VCaP (cell line): ENCODE measurements at regions not wholly inside any gene's neighbourhood (a gene's known extent, or its start where the extent isn't known, plus 50 kb on each side); places are given as distances from the start of the nearest gene placed in this dataset.

Experiments
- H3K27ac ChIP-seq: fragments of 450-650 bp; 2 replicates; pipeline ENCODE4 v1.5.1; 2017
- TF ChIP-seq, protein P1 (sequence below): fragments of 450-650 bp; conservative IDR thresholded peaks from 2 replicates; pipeline ENCODE4 v1.5.1; 2017; ENCODE audit warnings: mild to moderate bottlenecking, moderate library complexity

DNA sequence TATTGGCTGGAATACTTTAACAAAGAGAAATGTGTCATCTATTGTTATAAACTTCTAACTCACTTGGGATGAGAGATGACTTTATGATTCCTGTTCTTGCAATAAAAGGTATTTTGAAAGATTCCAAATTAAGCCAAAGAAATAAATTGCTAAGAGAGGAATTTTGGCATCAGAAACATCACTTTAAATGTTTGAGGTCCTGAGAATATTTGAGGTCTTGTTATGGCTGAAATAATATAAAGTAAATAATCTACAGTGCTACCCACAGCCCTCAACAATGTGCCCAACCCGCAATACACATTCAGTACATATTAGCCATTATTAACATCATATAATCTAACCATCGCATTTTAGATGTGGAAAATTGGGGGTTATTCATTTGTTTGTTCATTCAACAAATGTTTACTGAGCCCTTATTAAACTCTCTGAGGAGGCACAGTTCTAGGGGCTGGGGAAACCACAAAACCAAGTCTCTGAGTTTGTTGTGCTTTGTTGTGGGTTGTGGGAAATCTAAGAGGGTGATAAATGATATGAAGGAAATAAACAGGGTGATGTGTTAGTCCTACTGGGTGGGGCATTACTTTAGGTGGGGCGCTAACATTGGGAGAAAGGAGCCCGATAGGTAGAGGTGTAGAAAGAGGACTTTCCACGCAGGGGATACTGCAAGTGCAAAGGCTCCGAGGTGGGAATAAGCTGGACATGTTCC, 135.2 kb upstream of the CLINT1 start:
- no peak overlapping the region for H3K27ac ChIP-seq
- TF ChIP-seq, protein P1, sequence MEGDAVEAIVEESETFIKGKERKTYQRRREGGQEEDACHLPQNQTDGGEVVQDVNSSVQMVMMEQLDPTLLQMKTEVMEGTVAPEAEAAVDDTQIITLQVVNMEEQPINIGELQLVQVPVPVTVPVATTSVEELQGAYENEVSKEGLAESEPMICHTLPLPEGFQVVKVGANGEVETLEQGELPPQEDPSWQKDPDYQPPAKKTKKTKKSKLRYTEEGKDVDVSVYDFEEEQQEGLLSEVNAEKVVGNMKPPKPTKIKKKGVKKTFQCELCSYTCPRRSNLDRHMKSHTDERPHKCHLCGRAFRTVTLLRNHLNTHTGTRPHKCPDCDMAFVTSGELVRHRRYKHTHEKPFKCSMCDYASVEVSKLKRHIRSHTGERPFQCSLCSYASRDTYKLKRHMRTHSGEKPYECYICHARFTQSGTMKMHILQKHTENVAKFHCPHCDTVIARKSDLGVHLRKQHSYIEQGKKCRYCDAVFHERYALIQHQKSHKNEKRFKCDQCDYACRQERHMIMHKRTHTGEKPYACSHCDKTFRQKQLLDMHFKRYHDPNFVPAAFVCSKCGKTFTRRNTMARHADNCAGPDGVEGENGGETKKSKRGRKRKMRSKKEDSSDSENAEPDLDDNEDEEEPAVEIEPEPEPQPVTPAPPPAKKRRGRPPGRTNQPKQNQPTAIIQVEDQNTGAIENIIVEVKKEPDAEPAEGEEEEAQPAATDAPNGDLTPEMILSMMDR = no peak

DNA sequence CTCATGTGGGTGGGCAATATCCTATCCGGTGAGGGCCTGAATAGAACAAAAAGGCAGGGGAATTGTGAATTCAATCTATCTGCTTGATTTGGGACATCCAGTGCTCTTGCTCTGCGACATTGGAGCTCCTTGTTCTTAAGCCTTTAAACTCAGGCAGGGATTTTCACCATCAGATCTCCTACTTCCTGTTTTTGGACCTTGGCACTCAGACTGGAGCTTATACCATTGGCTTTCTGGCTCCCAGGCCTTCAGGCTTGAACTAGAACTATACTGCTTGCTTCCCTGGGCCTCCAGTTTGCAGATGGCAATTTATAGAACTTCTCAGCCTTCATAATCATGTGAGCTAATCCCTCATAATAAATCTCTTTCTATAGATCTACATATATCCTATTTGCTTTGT, 134.3 kb upstream of the CLINT1 start:
- H3K27ac ChIP-seq = no peak overlapping the region
- TF ChIP-seq, protein P1 = no peak

DNA sequence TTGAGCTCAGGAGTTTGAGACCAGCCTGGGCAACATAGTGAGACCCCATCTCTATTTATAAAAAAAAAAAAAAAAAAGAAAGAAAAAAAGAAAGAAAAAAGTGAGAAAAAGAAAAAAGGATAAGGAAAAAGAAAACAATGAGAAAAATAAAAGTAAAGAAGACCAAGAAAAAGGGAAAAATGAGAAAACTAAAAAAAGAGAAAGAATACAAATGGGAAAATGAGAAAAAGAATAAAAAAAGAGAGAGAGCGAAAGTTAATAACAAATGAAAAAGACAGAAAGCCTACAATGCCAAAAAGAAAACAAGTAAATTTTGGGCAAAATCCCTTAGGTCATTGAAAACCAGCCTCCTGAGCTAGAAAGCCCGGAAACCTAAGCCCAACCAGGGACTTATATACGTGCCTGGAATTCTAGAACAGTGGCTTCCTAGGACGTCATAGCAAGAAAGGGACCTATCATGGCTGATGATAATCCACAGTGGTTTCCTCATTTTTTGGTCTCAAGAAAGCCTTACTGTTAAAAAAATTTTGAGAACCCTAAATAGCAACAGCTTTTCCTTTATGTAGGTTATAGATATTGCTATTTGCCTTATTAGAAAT, 131.7 kb upstream of the CLINT1 start:
- H3K27ac ChIP-seq = no peak overlapping the region
- TF ChIP-seq, protein P1 = no peak

DNA sequence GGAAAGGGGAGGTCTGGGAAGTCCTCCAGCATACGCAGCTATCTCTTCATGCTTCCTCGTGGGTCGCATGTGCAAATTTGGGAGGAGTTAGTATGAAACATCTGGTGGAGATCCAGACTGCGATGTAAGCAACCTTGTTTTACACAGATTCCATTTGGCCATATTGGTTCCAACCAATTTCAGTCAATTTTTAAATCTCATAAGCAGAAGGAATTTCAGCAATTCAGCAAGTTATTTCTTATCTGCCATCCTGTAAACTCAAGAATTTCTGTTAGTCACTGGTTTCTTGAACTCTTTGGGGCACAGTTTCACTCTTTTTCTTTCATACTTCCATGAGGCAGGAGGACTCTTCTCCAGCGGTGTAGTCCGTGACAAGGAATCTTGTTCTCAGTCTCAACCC, 130.4 kb upstream of the CLINT1 start:
- H3K27ac ChIP-seq = no peak overlapping the region
- TF ChIP-seq, protein P1 = no peak

DNA sequence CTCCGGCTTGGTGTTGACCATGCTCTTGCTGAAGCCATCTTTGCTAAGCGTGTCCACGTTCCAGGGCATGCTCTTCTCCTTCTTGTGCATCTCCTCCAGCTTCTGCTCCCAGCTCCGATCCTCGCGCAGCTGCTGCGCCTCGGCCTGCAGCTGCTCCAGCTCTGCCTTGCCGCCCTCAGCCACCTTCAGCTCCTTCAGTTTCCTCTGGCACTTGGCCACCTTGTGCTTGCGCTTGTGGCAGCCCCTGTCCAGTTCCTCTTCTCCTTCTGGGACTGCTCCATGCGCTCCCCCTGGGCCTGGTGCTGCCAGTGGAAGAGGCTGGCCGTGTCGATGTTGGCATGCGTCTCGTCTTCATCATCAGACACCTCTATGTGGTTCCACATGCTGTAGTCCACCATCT, 128.3 kb upstream of the CLINT1 start:
- TF ChIP-seq, protein P1 = no peak
- H3K27ac ChIP-seq = no peak overlapping the region

DNA sequence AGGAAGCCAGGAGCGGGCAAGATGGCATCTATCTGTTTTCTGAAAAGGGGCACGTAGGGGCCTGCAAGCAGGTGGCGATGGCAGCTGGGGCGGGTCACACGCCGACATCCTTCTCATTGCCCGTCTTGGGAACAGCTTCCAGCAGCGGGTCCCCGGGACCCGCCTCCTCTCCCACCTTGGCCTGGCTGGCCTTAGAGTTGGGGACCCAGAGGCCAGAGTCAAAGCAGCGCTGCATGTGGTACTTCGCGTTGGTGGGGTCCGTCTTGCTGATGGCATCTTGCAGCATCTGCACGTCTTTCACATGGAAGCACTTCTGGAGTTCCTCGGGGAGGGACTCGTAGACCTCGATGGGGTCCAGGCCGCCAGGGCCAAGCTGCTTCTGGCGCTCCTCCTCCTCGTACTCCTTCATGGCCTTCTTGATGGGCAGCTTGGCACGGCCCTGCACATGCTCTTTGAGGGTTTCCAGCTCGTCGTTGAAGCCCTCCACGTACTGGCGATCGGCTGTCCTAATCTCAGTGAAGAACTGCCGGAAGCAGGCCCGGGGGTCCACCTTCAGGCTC, 127.6 kb upstream of the CLINT1 start:
- H3K27ac ChIP-seq = no peak overlapping the region
- TF ChIP-seq, protein P1 = no peak

DNA sequence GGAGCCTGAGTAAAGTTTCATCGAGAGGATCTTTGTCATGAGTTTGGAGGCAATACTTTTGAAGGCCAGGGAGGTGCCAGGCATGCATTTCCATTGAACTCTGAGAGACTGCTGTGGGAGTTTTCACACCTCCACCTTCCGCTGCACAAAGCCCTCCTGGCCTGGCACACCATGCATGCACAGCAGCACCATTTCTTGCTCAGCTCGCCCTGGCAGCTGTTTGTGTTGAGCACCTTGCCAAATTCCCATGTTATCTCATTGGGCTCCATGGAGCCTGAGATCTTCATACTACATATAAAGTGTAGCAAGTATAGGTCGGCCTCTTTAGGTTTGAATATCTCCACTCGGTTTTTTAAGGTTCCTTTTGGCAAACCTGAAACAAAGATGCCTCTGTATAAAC, 125.7 kb upstream of the CLINT1 start:
- H3K27ac ChIP-seq = no peak overlapping the region
- TF ChIP-seq, protein P1 = no peak
